ENCODE measurements at regions not wholly inside any gene's neighbourhood (a gene's known extent, or its start where the extent isn't known, plus 50 kb on each side); places are given as distances from the start of the nearest gene placed in this dataset.

DNA sequence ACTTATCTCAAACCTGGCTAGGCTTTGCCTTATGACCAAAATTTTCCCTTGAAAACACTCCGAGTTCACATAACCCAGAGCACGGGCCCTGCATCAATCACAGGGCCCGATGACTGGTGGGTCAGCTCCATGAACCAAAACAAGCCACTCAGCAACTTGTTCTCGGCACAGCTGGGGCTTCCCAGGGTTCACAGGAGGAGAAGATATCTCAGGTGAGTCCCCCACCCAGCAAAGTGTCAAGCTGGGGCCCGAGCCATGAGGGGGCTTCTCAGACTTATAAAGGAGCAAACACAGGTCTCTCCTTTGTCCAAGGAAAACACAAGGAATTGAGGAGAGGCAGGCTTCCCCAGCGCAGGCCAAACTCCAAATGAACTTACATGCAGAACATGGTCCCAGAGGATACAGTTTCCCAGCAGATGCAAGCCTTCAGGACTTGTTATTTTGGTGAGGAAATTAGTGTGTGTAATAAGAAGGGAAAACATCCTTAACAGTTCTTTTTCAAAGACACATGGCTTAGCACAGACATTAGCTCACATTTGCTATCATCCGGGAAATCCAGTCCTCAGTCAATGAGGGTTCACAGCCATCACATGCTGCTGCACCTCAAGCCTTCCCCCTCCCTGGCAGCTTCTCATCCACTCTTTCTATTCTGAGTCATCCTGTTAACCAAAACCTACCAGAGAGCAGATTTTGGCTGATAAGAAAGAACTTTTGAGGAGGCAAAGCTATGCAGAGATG, 98.1 kb upstream of the NFIA start:
- TF ChIP-seq EP300 (IDR thresholded peaks at IDR 0.05), result peak in 1 of 2 donors; percentile 83
- TF ChIP-seq, protein P1, sequence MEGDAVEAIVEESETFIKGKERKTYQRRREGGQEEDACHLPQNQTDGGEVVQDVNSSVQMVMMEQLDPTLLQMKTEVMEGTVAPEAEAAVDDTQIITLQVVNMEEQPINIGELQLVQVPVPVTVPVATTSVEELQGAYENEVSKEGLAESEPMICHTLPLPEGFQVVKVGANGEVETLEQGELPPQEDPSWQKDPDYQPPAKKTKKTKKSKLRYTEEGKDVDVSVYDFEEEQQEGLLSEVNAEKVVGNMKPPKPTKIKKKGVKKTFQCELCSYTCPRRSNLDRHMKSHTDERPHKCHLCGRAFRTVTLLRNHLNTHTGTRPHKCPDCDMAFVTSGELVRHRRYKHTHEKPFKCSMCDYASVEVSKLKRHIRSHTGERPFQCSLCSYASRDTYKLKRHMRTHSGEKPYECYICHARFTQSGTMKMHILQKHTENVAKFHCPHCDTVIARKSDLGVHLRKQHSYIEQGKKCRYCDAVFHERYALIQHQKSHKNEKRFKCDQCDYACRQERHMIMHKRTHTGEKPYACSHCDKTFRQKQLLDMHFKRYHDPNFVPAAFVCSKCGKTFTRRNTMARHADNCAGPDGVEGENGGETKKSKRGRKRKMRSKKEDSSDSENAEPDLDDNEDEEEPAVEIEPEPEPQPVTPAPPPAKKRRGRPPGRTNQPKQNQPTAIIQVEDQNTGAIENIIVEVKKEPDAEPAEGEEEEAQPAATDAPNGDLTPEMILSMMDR (IDR thresholded peaks at IDR 0.05), result no peak
- Histone ChIP-seq H3K36me3 (no peaks in the 10 kb centered on the region), H3K27ac (peak overlapping the region in 3 of 4 donors; percentile 29 to 84 (median 70)), H3K27me3 (no peaks in the 10 kb centered on the region), H3K9me3 (no peaks in the 10 kb centered on the region), H3K4me1 (peaks cover 0 to 49% (median 4%) of the 10 kb centered on the region in 4 donors), H3K4me3 (no peak overlapping the region)
- DNase-seq (ENCODE audit: low spot score in 2 of 2), result peak; percentile 30 to 68
- WGBS, 2 donors, result 44 to 59% methylated on average over 7 of the region's 7 CpGs

DNA sequence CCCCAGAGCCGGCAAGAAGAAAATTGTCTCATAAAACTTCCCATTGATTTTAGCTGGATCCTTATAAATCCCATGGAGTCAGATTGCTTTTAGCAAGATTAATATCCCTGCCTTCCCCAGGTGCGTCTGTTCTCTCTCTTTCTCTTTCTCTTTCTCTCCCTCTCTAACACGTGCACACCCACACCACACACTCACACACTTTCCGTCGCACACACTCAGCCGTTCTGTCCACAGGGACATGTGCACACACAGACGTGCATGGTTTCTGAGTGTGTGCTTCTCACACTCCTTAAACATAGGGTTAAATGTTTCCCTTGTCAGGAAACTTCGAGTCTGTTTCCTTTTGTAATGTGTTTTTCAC, 98.7 kb upstream of the NFIA start:
- peaks cover 0 to 44% (median 3%) of the 10 kb centered on the region in 4 donors for H3K4me1 ChIP-seq
- no peaks in the 10 kb centered on the region for H3K9me3 ChIP-seq
- DNase-seq (ENCODE audit: low spot score in 2 of 2), result no peak
- no peak for TF ChIP-seq POLR2A (IDR thresholded peaks at IDR 0.05)
- no peak for TF ChIP-seq EP300 (IDR thresholded peaks at IDR 0.05)
- TF ChIP-seq, protein P1 (IDR thresholded peaks at IDR 0.05), result no peak
- no peaks in the 10 kb centered on the region for H3K27me3 ChIP-seq
- no peaks in the 10 kb centered on the region for H3K36me3 ChIP-seq
- no peak overlapping the region for H3K4me3 ChIP-seq
- WGBS, 2 donors, result 24 to 50% methylated on average over 8 of the region's 8 CpGs
- peak overlapping the region in 3 of 4 donors; percentile 20 to 84 (median 70) for H3K27ac ChIP-seq

DNA sequence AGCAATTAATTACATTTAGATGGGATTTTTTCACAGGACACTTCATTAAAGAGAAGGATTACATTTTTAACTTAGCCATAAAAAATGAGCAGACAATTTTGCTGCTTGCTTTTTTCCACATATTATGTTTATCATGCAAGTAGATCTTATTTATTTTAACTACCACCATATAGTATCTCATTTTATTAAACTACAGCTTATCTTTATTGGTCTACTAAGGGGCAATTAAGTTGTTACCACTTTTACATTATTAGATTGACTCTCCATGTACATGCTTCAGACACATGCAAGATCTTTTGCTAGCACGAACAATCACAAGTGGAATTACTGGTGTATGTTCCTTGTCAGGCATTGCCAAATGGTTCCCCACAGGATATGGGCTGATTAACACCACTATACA, 99.8 kb upstream of the NFIA start:
- no peak for DNase-seq (ENCODE audit: low spot score in 2 of 2)
- Histone ChIP-seq H3K4me3 (no peak overlapping the region), H3K9me3 (no peaks in the 10 kb centered on the region), H3K27me3 (no peaks in the 10 kb centered on the region), H3K4me1 (peaks cover 0 to 32% (median 3%) of the 10 kb centered on the region in 4 donors), H3K36me3 (no peaks in the 10 kb centered on the region), H3K27ac (peak overlapping the region in 1 of 4 donors; percentile 70)
- 50 to 62% methylated on average over 1 of the region's 1 CpG for WGBS, 2 donors
- TF ChIP-seq POLR2A (IDR thresholded peaks at IDR 0.05) (no peak), EP300 (IDR thresholded peaks at IDR 0.05) (no peak)
- TF ChIP-seq, protein P1 (IDR thresholded peaks at IDR 0.05), result no peak

DNA sequence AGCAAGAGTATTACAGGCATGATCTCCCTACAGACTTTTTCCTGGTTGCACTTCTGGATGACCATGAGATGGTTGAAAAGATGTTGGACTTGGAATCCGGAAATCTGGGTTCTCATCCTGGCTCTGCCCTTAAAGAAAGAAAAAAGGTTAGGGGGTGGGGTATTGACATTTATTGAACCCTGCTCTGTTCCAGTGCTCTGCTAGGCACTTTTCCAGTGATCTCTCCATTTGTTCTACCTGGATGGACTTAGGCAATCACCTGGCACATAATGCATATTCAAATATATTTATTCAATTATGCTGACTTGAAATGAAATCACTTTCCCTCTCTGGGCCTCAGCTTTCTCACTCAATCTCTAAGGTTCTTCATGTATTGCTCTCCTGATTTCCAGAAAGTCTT, 101.0 kb upstream of the NFIA start:
- Histone ChIP-seq H3K4me3 (no peak overlapping the region), H3K4me1 (peaks cover 0 to 28% (median 0%) of the 10 kb centered on the region in 4 donors), H3K36me3 (no peaks in the 10 kb centered on the region), H3K27me3 (no peaks in the 10 kb centered on the region), H3K27ac (no peak overlapping the region), H3K9me3 (no peaks in the 10 kb centered on the region)
- no peak for DNase-seq (ENCODE audit: low spot score in 2 of 2)
- TF ChIP-seq EP300 (IDR thresholded peaks at IDR 0.05), result no peak
- TF ChIP-seq POLR2A (IDR thresholded peaks at IDR 0.05), result no peak
- TF ChIP-seq, protein P1 (IDR thresholded peaks at IDR 0.05), result no peak
- WGBS, 2 donors, result 91 to 94% methylated on average over 1 of the region's 1 CpG

DNA sequence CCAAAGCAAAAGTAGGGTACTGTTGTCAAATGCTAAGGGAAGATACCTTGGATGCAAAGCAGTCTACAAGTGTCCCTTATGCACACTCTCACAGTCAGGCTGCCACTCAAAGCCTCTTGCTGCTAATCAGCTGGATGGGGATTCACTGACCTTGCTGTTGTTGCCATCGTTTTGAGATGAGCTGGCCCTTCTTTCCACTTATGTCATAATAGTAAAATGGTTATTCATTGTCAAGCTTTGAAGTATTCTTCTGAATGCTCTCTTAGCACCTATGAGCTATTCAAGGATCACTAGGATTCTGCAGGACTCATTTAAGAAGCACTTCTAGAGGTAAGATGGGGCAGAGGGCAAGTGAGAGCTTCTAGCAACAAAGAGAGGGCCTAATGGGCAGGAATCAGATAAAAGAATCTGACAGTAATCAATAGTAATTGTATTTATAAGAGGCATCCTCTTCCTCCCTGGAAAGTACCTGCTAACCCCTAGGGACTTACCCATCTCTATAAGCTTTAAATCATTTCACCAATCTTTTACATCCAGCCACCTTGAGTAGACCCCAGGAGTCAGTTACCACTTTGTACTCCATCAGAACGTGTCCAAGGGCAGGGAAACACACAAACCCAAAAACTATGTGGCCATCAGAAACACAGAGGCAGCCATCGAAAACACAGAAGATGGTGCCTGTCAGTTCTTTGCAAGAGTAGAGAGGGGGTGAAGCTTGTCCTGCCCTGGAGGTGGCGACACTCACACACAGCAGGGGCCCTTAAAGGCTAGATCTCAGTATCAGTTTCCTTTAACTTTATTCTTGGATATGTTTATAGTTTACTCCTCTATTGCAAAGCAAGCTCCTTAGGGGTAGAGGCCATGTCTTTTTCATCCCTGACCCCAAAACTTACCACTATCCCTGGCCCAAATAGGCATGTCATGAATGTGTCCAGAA, 103.7 kb upstream of the NFIA start:
- H3K4me3 ChIP-seq, result no peak overlapping the region
- no peaks in the 10 kb centered on the region for H3K36me3 ChIP-seq
- TF ChIP-seq, protein P1 (IDR thresholded peaks at IDR 0.05), result peak in 2 of 5 experiments; percentile 14 to 26
- TF ChIP-seq POLR2A (IDR thresholded peaks at IDR 0.05), result no peak
- no peak overlapping the region for H3K27ac ChIP-seq
- no peaks in the 10 kb centered on the region for H3K9me3 ChIP-seq
- H3K27me3 ChIP-seq, result no peaks in the 10 kb centered on the region
- WGBS, 2 donors, result 73 to 81% methylated on average over 4 of the region's 4 CpGs
- peaks cover 0 to 9% (median 0%) of the 10 kb centered on the region in 4 donors for H3K4me1 ChIP-seq
- no peak for DNase-seq (ENCODE audit: low spot score in 2 of 2)

Measured in tibial nerve (tissue), 4 donors.